Stomach smooth muscle (tissue), 2 donors: ENCODE measurements at regions not wholly inside any gene's neighbourhood (a gene's known extent, or its start where the extent isn't known, plus 50 kb on each side); places are given as distances from the start of the nearest gene placed in this dataset.
"Not testable (repeated sequence)": the region's sequence is repeated elsewhere in the genome, so short reads cannot be mapped to it uniquely, and the experiment has no call there.

Source experiments
- H3K27ac ChIP-seq: one replicate; pipeline ENCODE4 v1.7.0; 2013; ENCODE audit warnings: mild to moderate bottlenecking, low read length, inconsistent platforms
- H3K27me3 ChIP-seq, 2 donors: one replicate each; pipeline ENCODE4 v1.7.0; 2013; ENCODE audit warnings: low read length in 2 of 2; ENCODE audit not compliant: insufficient read depth in 2 of 2, control insufficient read depth in 1 of 2
- H3K36me3 ChIP-seq, 2 donors: one replicate each; pipeline ENCODE4 v1.7.0; 2013; ENCODE audit warnings: low read length in 2 of 2; ENCODE audit not compliant: control insufficient read depth in 2 of 2, insufficient read depth in 2 of 2
- H3K4me1 ChIP-seq: one replicate; pipeline ENCODE4 v1.7.0; 2013; ENCODE audit warnings: low read length; ENCODE audit not compliant: control insufficient read depth, insufficient read depth
- H3K4me3 ChIP-seq, 2 donors: one replicate each; pipeline ENCODE4 v1.7.0; 2013; ENCODE audit warnings: low read length in 2 of 2
- H3K9ac ChIP-seq, 2 donors: one replicate each; pipeline ENCODE4 v1.7.0; 2013; ENCODE audit warnings: low read length in 2 of 2, mild to moderate bottlenecking in 1 of 2
- H3K9me3 ChIP-seq, 2 donors: one replicate each; pipeline ENCODE4 v1.7.0; 2013; ENCODE audit warnings: low read length in 2 of 2; ENCODE audit not compliant: control insufficient read depth in 2 of 2
- donor health status: healthy.
- donor health status: Pancreatic carcinoma.

DNA sequence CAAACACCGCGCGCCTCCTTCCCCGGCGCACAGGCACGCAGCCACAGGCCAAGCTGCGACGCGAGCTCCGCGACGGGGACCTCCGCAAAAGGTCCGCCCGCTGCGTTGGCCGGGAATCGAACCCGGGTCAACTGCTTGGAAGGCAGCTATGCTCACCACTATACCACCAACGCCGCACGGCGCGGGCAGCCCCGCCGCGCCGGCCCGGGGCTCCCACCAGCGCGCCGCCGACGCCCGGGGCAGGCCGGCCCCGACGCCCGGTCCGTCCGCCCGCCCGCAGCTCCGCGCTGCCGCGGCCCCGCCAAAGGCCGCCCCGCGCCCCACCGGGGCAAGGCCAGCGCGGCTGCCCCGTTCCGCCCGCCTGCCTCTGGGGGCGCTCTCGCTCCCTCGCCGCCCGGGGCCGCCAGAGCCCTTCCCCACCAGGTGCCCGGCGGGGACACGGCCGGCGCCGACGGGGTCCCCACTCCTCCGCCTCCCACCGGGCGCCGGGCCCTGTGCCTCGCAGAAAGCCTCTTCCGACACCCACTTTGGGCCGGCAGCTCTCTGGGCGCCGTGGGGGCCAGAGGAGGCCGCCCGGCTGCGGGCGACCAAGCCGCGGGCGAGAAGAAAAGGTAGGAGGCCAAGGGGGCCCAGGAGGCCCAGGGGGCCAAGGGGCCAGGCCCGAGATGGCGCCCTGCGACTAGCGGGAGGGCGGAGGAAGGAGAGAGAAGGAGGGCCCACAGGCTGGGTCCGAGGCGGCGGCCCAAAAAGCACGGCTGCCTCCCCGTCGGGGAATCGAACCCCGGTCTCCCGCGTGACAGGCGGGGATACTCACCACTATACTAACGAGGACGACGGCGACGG is 50.2 kb upstream of the FCGR2A start:
- H3K4me3 ChIP-seq, H3K9me3 ChIP-seq, H3K27ac ChIP-seq, H3K9ac ChIP-seq, H3K27me3 ChIP-seq, H3K4me1 ChIP-seq, H3K36me3 ChIP-seq: not testable (repeated sequence)

GRCh38 chr1:161453950-161454864 is 51.0 kb upstream of the FCGR2A start:
- H3K27ac ChIP-seq, H3K36me3 ChIP-seq, H3K9me3 ChIP-seq, H3K27me3 ChIP-seq, H3K4me1 ChIP-seq, H3K9ac ChIP-seq, H3K4me3 ChIP-seq: not testable (repeated sequence)

- not testable (repeated sequence) for H3K36me3 ChIP-seq, H3K4me1 ChIP-seq, H3K27me3 ChIP-seq, H3K4me3 ChIP-seq, H3K9me3 ChIP-seq, H3K9ac ChIP-seq, H3K27ac ChIP-seq
These were observed 53.4 kb upstream of the FCGR2A start for GRCh38 chr1:161451698-161452348.

DNA sequence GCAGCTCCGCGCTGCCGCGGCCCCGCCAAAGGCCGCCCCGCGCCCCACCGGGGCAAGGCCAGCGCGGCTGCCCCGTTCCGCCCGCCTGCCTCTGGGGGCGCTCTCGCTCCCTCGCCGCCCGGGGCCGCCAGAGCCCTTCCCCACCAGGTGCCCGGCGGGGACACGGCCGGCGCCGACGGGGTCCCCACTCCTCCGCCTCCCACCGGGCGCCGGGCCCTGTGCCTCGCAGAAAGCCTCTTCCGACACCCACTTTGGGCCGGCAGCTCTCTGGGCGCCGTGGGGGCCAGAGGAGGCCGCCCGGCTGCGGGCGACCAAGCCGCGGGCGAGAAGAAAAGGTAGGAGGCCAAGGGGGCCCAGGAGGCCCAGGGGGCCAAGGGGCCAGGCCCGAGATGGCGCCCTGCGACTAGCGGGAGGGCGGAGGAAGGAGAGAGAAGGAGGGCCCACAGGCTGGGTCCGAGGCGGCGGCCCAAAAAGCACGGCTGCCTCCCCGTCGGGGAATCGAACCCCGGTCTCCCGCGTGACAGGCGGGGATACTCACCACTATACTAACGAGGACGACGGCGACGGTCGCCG is 57.4 kb upstream of the FCGR2A start:
- not testable (repeated sequence) for H3K4me1 ChIP-seq, H3K9me3 ChIP-seq, H3K9ac ChIP-seq, H3K27me3 ChIP-seq, H3K27ac ChIP-seq, H3K36me3 ChIP-seq, H3K4me3 ChIP-seq

- H3K27me3 ChIP-seq, H3K9ac ChIP-seq, H3K4me1 ChIP-seq, H3K27ac ChIP-seq, H3K9me3 ChIP-seq, H3K36me3 ChIP-seq, H3K4me3 ChIP-seq: not testable (repeated sequence)
These were observed 58.1 kb upstream of the FCGR2A start for GRCh38 chr1:161447040-161447759.

DNA sequence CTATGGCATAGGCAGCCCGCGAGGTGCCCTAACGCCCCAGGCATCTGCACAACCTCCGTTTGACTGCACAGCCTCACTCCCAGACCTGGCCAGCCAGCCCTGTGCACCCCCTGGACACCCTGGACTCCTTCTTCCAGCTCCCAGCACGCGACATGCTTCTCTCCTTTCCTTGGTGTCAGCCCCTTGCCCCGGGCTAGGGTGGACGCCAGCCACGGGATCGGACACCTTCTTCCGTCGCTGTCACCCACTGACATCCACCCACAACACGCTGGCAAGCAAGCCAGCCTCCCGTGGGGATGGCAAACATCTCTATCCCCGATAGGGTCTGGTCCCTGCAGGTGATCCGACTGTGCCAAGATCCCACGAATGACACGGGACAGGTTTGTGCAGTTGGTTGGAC is 60.5 kb upstream of the FCGR2A start:
- H3K4me1 ChIP-seq, H3K9me3 ChIP-seq, H3K4me3 ChIP-seq, H3K9ac ChIP-seq, H3K27ac ChIP-seq, H3K36me3 ChIP-seq: not testable (repeated sequence)
- peaks cover 7 to 10% of the 10 kb centered on the region in 2 donors for H3K27me3 ChIP-seq

DNA sequence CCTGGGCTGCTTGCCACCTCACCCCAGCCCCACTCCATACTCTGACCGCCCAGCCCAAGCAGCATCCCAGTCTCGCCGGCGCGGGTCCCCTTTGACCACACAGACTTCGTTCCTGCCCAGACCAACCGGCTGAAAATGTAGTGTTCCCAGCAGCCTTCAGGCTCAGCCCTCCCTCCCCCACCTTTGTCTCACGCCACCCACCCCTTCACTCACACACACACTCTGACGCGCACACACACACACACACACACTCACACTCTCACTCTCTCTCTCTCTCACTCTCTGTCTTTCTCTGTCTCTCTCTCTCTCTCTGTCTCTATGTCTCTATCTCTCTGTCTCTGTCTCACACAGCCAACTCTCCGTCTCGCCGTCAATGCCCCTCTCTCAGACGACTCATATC is 61.0 kb upstream of the FCGR2A start:
- peaks cover 12 to 15% of the 10 kb centered on the region in 2 donors for H3K27me3 ChIP-seq
- H3K9ac ChIP-seq, H3K4me3 ChIP-seq, H3K9me3 ChIP-seq, H3K27ac ChIP-seq, H3K36me3 ChIP-seq, H3K4me1 ChIP-seq: not testable (repeated sequence)

GRCh38 chr1:161440312-161440894 is 64.9 kb upstream of the FCGR2A start:
- Histone ChIP-seq H3K4me3 (peak overlapping the region; percentile 49 to 71), H3K4me1 (peaks cover 3% of the 10 kb centered on the region), H3K36me3 (no peaks in the 10 kb centered on the region), H3K9ac (no peak overlapping the region), H3K27ac (no peak overlapping the region), H3K9me3 (no peaks in the 10 kb centered on the region), H3K27me3 (peaks cover 19 to 20% of the 10 kb centered on the region in 2 donors)

DNA sequence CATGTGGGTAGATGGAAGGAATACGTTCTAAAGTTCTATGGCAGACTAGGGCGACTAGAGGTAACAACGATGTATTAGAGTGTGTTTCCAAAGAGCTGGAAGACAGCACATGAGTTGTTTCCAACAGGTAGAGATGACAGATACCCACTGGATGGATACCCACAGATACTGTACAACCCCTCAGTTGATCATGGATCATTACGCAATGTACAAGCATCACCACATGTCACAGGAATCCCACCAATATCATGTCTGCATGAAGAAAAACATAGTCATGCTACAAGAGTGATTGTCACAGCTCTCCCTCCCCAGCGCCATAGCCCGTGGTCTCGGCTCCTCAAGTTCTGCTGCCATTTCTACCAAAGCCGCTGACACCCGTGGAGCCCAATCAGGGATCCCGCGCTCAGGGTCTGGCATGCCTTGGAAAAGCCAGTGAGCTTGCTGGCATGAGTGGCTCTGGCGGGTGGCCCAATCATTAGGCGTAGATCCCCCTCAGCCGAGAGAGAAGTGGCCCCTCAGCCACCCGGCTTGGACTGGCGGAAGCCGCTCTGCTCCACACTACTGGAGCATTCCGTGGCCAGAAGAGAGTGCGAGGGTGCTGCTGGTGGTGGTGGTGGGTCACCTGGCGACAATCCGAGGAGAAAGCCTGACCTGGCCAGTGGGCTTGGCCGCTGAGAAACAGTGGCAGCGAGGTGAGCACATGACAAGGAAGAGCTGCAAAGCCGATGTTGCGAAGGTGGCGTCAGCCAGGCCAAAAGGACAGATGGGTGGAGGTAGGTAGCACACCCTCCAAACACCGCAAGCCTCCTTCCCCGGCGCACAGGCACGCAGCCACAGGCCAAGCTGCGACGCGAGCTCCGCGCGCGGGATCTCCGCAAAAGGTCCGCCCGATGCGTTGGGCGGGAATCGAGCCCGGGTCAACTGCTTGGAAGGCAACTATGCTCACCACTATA is 65.7 kb upstream of the FCGR2A start:
- peak overlapping the region in 1 of 2 donors; percentile 71 for H3K4me3 ChIP-seq

More for the DNA sequence above, 65.7 kb upstream of the FCGR2A start:
- Histone ChIP-seq H3K4me1 (peaks cover 3% of the 10 kb centered on the region), H3K9ac (no peak overlapping the region), H3K9me3 (no peaks in the 10 kb centered on the region), H3K27ac (no peak overlapping the region), H3K36me3 (no peaks in the 10 kb centered on the region), H3K27me3 (peaks cover 15 to 18% of the 10 kb centered on the region in 2 donors)
